Liver (tissue), 3 donors: ENCODE measurements at regions not wholly inside any gene's neighbourhood (a gene's known extent, or its start where the extent isn't known, plus 50 kb on each side); places are given as distances from the start of the nearest gene placed in this dataset.

ENCODE experiments used
- GABPA ChIP-seq, 2 donors: IDR thresholded peaks in 1 of 2; conservative IDR thresholded peaks in 1 of 2; 2 replicates each; pipeline ENCODE4 v1.6.1; 2016; ENCODE audit warnings: antibody characterized with exemption in 2 of 2, mild to moderate bottlenecking in 1 of 2, moderate library complexity in 1 of 2
- HNF4G ChIP-seq: IDR thresholded peaks from 2 replicates; pipeline ENCODE4 v1.6.1; 2016; ENCODE audit warnings: antibody characterized with exemption
- JUND ChIP-seq, 2 donors: IDR thresholded peaks; 2 replicates each; pipeline ENCODE4 v1.6.1; 2016; ENCODE audit warnings: antibody characterized with exemption in 2 of 2
- TF ChIP-seq, protein P1 (sequence below): fragments of 150-350 bp; IDR thresholded peaks from 2 replicates; pipeline ENCODE4 v1.5.1; 2017; ENCODE audit warnings: improper control_type of control experiment, low read depth, low read length; ENCODE audit not compliant: missing input control
- TF ChIP-seq, protein P2 (sequence below): IDR thresholded peaks from 2 replicates; pipeline ENCODE4 v1.6.1; 2016; ENCODE audit warnings: antibody characterized with exemption, mild to moderate bottlenecking
- TF ChIP-seq, protein P3 (sequence below): IDR thresholded peaks from 2 replicates; pipeline ENCODE4 v1.6.1; 2016; ENCODE audit warnings: antibody characterized with exemption
- donor health status: healthy.
- donor health status: healthy.

DNA sequence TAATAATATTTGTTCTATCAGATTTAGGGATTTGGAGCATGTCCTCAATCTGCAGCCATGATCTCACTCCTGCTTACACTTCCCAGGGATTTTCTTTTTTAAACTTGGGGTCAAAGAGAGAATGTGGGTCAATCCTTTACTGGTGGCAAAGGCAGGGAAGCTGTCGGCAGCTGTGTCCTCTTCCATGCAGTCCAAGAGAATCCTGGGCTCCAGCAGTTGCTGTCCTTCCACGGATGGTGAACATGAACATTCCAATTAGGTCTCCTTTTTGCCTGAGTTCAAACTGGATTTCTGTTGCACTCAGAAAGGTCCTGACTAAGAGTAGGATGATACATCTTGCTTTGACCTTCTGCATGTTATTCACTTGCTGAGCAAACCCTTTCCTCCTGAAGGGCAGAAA is 73.9 kb downstream of the ARL6IP4 start:
- TF ChIP-seq, protein P1, sequence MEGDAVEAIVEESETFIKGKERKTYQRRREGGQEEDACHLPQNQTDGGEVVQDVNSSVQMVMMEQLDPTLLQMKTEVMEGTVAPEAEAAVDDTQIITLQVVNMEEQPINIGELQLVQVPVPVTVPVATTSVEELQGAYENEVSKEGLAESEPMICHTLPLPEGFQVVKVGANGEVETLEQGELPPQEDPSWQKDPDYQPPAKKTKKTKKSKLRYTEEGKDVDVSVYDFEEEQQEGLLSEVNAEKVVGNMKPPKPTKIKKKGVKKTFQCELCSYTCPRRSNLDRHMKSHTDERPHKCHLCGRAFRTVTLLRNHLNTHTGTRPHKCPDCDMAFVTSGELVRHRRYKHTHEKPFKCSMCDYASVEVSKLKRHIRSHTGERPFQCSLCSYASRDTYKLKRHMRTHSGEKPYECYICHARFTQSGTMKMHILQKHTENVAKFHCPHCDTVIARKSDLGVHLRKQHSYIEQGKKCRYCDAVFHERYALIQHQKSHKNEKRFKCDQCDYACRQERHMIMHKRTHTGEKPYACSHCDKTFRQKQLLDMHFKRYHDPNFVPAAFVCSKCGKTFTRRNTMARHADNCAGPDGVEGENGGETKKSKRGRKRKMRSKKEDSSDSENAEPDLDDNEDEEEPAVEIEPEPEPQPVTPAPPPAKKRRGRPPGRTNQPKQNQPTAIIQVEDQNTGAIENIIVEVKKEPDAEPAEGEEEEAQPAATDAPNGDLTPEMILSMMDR: no peak
- TF ChIP-seq, protein P2, sequence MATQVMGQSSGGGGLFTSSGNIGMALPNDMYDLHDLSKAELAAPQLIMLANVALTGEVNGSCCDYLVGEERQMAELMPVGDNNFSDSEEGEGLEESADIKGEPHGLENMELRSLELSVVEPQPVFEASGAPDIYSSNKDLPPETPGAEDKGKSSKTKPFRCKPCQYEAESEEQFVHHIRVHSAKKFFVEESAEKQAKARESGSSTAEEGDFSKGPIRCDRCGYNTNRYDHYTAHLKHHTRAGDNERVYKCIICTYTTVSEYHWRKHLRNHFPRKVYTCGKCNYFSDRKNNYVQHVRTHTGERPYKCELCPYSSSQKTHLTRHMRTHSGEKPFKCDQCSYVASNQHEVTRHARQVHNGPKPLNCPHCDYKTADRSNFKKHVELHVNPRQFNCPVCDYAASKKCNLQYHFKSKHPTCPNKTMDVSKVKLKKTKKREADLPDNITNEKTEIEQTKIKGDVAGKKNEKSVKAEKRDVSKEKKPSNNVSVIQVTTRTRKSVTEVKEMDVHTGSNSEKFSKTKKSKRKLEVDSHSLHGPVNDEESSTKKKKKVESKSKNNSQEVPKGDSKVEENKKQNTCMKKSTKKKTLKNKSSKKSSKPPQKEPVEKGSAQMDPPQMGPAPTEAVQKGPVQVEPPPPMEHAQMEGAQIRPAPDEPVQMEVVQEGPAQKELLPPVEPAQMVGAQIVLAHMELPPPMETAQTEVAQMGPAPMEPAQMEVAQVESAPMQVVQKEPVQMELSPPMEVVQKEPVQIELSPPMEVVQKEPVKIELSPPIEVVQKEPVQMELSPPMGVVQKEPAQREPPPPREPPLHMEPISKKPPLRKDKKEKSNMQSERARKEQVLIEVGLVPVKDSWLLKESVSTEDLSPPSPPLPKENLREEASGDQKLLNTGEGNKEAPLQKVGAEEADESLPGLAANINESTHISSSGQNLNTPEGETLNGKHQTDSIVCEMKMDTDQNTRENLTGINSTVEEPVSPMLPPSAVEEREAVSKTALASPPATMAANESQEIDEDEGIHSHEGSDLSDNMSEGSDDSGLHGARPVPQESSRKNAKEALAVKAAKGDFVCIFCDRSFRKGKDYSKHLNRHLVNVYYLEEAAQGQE: no peak
- TF ChIP-seq HNF4G (no peak), GABPA (IDR thresholded peaks at IDR 0.05 in 1 of 2, conservative IDR thresholded peaks at IDR 0.05 in 1 of 2) (no peak), JUND (IDR thresholded peaks at IDR 0.05) (no peak)
- TF ChIP-seq, protein P3, sequence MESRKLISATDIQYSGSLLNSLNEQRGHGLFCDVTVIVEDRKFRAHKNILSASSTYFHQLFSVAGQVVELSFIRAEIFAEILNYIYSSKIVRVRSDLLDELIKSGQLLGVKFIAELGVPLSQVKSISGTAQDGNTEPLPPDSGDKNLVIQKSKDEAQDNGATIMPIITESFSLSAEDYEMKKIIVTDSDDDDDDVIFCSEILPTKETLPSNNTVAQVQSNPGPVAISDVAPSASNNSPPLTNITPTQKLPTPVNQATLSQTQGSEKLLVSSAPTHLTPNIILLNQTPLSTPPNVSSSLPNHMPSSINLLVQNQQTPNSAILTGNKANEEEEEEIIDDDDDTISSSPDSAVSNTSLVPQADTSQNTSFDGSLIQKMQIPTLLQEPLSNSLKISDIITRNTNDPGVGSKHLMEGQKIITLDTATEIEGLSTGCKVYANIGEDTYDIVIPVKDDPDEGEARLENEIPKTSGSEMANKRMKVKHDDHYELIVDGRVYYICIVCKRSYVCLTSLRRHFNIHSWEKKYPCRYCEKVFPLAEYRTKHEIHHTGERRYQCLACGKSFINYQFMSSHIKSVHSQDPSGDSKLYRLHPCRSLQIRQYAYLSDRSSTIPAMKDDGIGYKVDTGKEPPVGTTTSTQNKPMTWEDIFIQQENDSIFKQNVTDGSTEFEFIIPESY: no peak
